ENCODE measurements at regions not wholly inside any gene's neighbourhood (a gene's known extent, or its start where the extent isn't known, plus 50 kb on each side); places are given as distances from the start of the nearest gene placed in this dataset.

DNA sequence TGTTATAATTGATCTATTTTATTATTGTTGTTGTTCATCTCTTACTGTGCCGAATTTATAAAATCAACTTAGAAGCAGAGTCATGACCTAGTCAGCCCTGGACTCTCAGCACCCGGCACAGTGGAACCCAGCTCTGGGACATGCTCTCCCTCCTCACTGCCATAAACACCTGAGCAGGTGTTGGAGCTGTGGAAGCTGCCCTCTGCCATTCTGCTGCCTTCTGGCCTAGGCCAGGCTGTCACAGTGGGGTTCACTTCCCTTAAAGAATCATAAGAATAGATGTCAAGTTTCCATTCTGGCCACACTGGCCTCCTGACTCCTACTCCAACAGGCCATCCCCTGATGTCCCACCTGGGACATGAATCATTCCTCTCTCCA is 192.2 kb downstream of the ZFP36L2 start:
- no peak overlapping the region for H3K4me3 ChIP-seq (ENCODE audit: low read depth, low read length)
- no peak for DNase-seq (ENCODE audit: low read depth)
- TF ChIP-seq, protein P1, sequence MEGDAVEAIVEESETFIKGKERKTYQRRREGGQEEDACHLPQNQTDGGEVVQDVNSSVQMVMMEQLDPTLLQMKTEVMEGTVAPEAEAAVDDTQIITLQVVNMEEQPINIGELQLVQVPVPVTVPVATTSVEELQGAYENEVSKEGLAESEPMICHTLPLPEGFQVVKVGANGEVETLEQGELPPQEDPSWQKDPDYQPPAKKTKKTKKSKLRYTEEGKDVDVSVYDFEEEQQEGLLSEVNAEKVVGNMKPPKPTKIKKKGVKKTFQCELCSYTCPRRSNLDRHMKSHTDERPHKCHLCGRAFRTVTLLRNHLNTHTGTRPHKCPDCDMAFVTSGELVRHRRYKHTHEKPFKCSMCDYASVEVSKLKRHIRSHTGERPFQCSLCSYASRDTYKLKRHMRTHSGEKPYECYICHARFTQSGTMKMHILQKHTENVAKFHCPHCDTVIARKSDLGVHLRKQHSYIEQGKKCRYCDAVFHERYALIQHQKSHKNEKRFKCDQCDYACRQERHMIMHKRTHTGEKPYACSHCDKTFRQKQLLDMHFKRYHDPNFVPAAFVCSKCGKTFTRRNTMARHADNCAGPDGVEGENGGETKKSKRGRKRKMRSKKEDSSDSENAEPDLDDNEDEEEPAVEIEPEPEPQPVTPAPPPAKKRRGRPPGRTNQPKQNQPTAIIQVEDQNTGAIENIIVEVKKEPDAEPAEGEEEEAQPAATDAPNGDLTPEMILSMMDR (conservative IDR thresholded peaks at IDR 0.05; ENCODE audit: low read depth, low read length) = no peak

DNA sequence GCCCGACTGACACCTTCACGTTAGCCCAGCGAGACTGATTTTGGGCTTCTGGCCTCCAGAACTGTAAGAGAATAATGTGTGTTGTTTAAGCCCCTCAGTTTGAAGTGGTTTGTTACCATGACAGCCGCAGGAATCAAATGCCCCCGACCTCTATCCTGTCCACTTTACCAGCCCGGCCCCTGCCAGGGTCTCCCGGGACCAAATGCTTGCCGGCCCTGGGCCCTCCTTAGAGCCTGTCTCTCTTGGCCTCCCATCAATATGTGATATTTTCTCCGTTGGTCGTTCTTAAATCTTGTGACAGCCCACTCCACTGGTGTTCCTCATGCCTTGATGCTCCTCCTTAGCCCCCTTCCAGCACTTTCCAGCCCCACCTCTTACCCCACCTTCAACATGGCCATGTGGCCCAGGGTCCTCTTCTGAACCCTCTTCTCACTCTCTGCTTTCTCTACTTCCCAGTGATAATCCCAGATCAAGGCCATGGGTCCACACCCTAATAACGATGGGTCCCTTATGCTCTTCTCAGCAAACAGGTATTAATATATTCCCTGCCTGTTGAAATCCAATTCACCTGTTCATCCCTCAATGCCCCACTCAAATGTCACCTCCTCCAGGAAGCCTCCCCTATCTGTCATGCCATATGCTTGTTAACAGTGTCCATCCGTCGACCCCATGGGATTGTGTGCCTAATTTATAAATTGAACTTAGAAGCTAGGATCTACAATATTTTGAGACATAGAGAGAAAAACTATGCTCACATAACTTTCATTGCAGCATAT is 192.8 kb downstream of the ZFP36L2 start:
- H3K4me3 ChIP-seq (ENCODE audit: low read depth, low read length) = no peak overlapping the region
- TF ChIP-seq, protein P1 (conservative IDR thresholded peaks at IDR 0.05; ENCODE audit: low read depth, low read length) = no peak
- no peak for DNase-seq (ENCODE audit: low read depth)

DNA sequence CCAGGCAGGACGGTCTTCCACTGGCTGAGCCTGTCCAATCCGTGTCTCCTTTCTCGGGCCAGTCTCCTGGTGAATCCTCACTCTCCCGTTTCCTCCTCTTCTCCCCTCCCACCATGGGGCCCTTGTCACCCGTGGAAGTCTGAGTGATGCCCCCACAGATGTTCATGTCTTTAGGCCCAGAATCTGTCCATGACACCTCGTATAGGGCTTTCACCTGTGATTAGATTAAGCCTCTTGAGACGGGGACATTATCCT is 193.5 kb downstream of the ZFP36L2 start:
- no peak overlapping the region for H3K4me3 ChIP-seq (ENCODE audit: low read depth, low read length)
- TF ChIP-seq, protein P1 (conservative IDR thresholded peaks at IDR 0.05; ENCODE audit: low read depth, low read length) = no peak
- DNase-seq (ENCODE audit: low read depth) = no peak

DNA sequence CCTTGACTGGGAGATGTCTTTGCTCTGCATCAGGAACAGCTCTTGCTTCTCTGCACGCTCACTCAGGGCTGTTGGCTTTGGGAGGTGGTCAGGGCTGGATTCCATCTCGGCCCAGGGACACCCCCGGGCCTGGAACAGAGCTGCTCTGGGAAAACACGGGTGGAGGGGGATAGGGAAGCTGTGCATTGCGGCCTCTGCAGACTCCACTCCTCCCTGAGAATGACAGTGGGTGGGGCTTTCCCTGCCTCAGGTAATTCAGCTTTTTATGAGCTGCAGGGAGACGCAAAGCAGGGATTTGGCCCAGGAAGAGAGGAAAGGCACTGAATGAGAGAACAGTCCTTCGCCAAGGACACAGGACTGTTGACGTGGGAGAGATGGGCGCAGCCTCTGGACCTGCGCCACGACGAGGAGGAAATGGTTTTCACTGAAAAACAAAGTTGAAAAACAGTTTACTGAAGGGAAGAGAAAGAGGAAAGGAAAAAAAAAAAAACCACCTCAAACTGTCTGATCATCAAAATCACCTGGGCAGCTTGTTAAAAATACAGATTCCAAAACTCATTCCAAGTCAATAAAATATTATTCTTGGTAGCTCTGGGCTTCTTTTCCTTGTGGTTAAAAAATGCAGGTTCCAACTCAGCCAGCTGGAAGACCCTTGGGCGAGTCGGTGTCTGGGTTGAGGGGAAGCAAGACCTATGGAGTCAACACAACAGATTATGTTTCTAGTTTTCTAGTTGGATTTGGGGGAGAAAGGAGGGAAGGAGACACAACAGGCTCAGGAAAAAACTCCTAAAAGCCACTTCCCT is 194.0 kb downstream of the ZFP36L2 start:
- no peak for DNase-seq (ENCODE audit: low read depth)
- TF ChIP-seq, protein P1 (conservative IDR thresholded peaks at IDR 0.05; ENCODE audit: low read depth, low read length) = no peak
- H3K4me3 ChIP-seq (ENCODE audit: low read depth, low read length) = no peak overlapping the region

DNA sequence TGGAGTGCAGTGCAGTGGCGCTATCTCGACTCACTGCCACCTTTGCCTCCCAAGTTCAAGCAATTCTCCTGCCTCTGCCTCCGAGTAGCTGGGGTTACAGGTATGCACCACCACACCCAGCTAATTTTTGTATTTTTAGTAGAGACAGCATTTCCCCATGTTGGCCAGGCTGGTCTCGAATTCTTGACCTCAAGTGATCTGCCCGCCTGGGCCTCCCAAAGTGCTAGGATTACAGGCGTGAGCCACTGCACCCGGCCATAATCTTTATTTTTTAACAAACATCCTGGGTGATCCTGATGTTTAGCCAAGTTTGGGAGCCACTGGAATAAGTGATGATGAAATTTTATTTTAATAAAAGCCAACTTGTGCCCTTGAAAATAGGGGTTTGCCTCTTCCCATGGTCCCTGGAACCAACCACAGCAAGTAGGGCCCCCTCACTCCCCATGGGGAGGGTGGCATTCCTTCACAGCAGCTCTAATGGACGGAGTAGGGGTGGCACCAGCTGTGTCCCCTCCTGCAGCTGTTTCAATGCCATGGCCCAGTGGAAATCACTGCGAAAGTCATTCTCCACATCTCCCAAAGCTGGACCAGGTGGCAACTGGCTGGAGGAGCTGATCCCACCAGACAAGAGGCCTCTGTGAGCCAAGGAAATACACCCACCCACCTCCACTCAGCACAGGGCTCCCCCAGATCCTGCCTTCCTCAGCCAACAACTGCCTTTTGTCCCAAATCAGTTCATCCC is 194.8 kb downstream of the ZFP36L2 start:
- DNase-seq (ENCODE audit: low read depth) = no peak
- TF ChIP-seq, protein P1 (conservative IDR thresholded peaks at IDR 0.05; ENCODE audit: low read depth, low read length) = no peak
- H3K4me3 ChIP-seq (ENCODE audit: low read depth, low read length) = no peak overlapping the region

DNA sequence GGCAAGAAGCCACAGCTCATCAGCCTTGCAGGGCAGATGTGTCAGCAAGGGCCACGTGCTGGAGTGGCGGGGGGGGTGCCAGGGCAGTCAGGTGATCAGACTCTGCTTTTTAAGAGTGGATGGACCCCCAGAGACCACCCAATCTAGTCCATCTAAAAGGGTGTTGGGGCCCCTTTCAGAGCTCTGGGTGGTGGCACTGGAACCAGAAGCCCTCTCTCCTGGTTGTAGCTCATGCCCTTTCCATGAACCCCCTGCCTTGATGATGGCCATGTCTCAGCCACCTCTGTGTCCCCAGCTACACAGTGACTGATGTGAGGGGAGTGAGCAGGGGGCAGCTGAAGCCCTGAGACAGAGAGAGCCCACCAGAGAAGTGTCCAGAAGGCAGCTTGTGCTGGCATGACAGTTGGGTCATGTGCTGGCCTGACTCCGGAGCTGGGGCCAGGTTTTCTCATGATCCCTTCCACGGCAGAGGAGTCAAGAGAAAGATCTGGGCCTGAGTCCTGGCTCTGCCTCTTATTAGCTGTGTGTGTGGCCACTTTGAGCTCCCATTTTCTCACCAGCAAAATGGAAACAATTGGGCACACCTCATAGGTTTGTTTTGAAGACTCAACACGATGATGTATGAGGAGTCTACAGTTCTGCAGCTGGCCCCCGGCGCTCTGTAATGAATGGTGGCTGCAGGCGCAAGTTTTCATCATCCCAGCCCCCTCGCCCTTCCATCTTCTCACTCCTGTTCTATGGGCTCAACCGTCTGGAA is 195.7 kb downstream of the ZFP36L2 start:
- DNase-seq (ENCODE audit: low read depth) = no peak
- TF ChIP-seq, protein P1 (conservative IDR thresholded peaks at IDR 0.05; ENCODE audit: low read depth, low read length) = no peak

More for the DNA sequence above, 195.7 kb downstream of the ZFP36L2 start:
- H3K4me3 ChIP-seq (ENCODE audit: low read depth, low read length) = no peak overlapping the region

All from choroid plexus epithelial cell (primary cell).